ENCODE measurements at regions not wholly inside any gene's neighbourhood (a gene's known extent, or its start where the extent isn't known, plus 50 kb on each side); places are given as distances from the start of the nearest gene placed in this dataset.
"Not testable (repeated sequence)": the region's sequence is repeated elsewhere in the genome, so short reads cannot be mapped to it uniquely, and the experiment has no call there.

GRCh38 chrX:103911236-103911635 lies 51.2 kb upstream of the TMSB15B start:
- DNase-seq, result no peak

GRCh38 chrX:103910430-103910829 lies 52.0 kb upstream of the TMSB15B start:
- no peak for DNase-seq

- no peak for DNase-seq
Observed at GRCh38 chrX:103904301-103904700, 58.1 kb upstream of the TMSB15B start.

- not testable (repeated sequence) for DNase-seq
Observed at GRCh38 chrX:103902606-103903005, 59.8 kb upstream of the TMSB15B start.

GRCh38 chrX:103889216-103889615 lies 57.2 kb upstream of the RAB9B start:
- peak; percentile 9 for DNase-seq

- DNase-seq, result no peak
Observed at GRCh38 chrX:103886624-103887023, 54.6 kb upstream of the RAB9B start.

- DNase-seq, result no peak
Observed at GRCh38 chrX:103883533-103883932, 51.5 kb upstream of the RAB9B start.

- no peak for DNase-seq
Observed at GRCh38 chrX:103882999-103883398, 50.9 kb upstream of the RAB9B start.
